ENCODE measurements at regions not wholly inside any gene's neighbourhood (a gene's known extent, or its start where the extent isn't known, plus 50 kb on each side); places are given as distances from the start of the nearest gene placed in this dataset.
"Not testable (repeated sequence)": the region's sequence is repeated elsewhere in the genome, so short reads cannot be mapped to it uniquely, and the experiment has no call there.

GRCh38 chr5:33073881-33074327 lies 362.8 kb downstream of the NPR3 start:
- no peak for DNase-seq

- DNase-seq, result no peak
Measured at GRCh38 chr5:33074548-33074947, 363.4 kb downstream of the NPR3 start.

- no peak for DNase-seq
Measured at GRCh38 chr5:33075731-33076130, 364.6 kb downstream of the NPR3 start.

GRCh38 chr5:33079548-33079947 lies 361.2 kb upstream of the TARS1 start:
- DNase-seq, result no peak

- DNase-seq, result no peak
Measured at GRCh38 chr5:33080287-33080686, 360.5 kb upstream of the TARS1 start.

GRCh38 chr5:33088176-33088575 lies 352.6 kb upstream of the TARS1 start:
- DNase-seq, result no peak

GRCh38 chr5:33091571-33092363 lies 349.0 kb upstream of the TARS1 start:
- no peak for DNase-seq

GRCh38 chr5:33092719-33093118 lies 348.0 kb upstream of the TARS1 start:
- DNase-seq, result no peak

- DNase-seq, result no peak
Measured at GRCh38 chr5:33102551-33102950, 338.2 kb upstream of the TARS1 start.

GRCh38 chr5:33105521-33105941 lies 335.2 kb upstream of the TARS1 start:
- DNase-seq, result no peak

GRCh38 chr5:33110496-33110895 lies 330.3 kb upstream of the TARS1 start:
- not testable (repeated sequence) for DNase-seq

- no peak for DNase-seq
Measured at GRCh38 chr5:33114361-33114760, 326.4 kb upstream of the TARS1 start.

GRCh38 chr5:33115467-33115866 lies 325.3 kb upstream of the TARS1 start:
- DNase-seq, result no peak

- DNase-seq, result no peak
Measured at GRCh38 chr5:33118761-33119415, 321.9 kb upstream of the TARS1 start.

GRCh38 chr5:33120671-33121070 lies 320.1 kb upstream of the TARS1 start:
- DNase-seq, result no peak

- DNase-seq, result no peak
Measured at GRCh38 chr5:33129309-33129708, 311.5 kb upstream of the TARS1 start.

GRCh38 chr5:33136785-33137184 lies 304.0 kb upstream of the TARS1 start:
- no peak for DNase-seq

- DNase-seq, result not testable (repeated sequence)
Measured at GRCh38 chr5:33138145-33138544, 302.6 kb upstream of the TARS1 start.

- DNase-seq, result no peak
Measured at GRCh38 chr5:33143405-33144123, 297.2 kb upstream of the TARS1 start.

GRCh38 chr5:33146881-33147280 lies 293.9 kb upstream of the TARS1 start:
- no peak for DNase-seq

- no peak for DNase-seq
Measured at GRCh38 chr5:33148076-33148513, 292.7 kb upstream of the TARS1 start.

GRCh38 chr5:33153372-33153771 lies 287.4 kb upstream of the TARS1 start:
- DNase-seq, result no peak

GRCh38 chr5:33153831-33154230 lies 286.9 kb upstream of the TARS1 start:
- DNase-seq, result no peak

- no peak for DNase-seq
Measured at GRCh38 chr5:33160871-33161270, 279.9 kb upstream of the TARS1 start.
